Neural progenitor cell (in vitro differentiated cells): ENCODE measurements at regions not wholly inside any gene's neighbourhood (a gene's known extent, or its start where the extent isn't known, plus 50 kb on each side); places are given as distances from the start of the nearest gene placed in this dataset.

Experiments used
- CTCF ChIP-seq: fragments of 200-600 bp; sonication (generic); IDR thresholded peaks from 2 replicates; pipeline ENCODE4 v1.5.1; 2017; ENCODE audit warnings: antibody characterized with exemption, mild to moderate bottlenecking
- EZH2 ChIP-seq: fragments of 200-600 bp; sonication (generic); IDR thresholded peaks from 2 replicates; pipeline ENCODE4 v1.6.1; 2017; ENCODE audit warnings: antibody characterized with exemption, mild to moderate bottlenecking, moderate library complexity
- EZH2phosphoT487 ChIP-seq: fragments of 200-600 bp; sonication (generic); IDR thresholded peaks from 2 replicates; pipeline ENCODE4 v1.6.1; 2017; ENCODE audit warnings: antibody characterized with exemption

- TF ChIP-seq CTCF (no peak), EZH2phosphoT487 (no peak), EZH2 (no peak)
Measured at GRCh38 chrX:5015451-5015850, 1213.2 kb downstream of the NLGN4X start.
